ENCODE measurements at regions not wholly inside any gene's neighbourhood (a gene's known extent, or its start where the extent isn't known, plus 50 kb on each side); places are given as distances from the start of the nearest gene placed in this dataset.

- TF ChIP-seq CTCF (IDR thresholded peaks at IDR 0.05; ENCODE audit: low read depth, low read length), result no peak
- no peak for TF ChIP-seq POLR2A (IDR thresholded peaks at IDR 0.05; ENCODE audit: extremely low read depth, insufficient read length)
- TF ChIP-seq MAX (IDR thresholded peaks at IDR 0.05; ENCODE audit: low read depth, low read length), result no peak
- TF ChIP-seq MYC (IDR thresholded peaks at IDR 0.05; ENCODE audit: low read depth, low read length), result no peak
Observed at GRCh38 chr13:69641773-69642172, 465.9 kb upstream of the ATXN8OS start.
